ENCODE measurements at regions not wholly inside any gene's neighbourhood (a gene's known extent, or its start where the extent isn't known, plus 50 kb on each side); places are given as distances from the start of the nearest gene placed in this dataset.
"Not testable (repeated sequence)": the region's sequence is repeated elsewhere in the genome, so short reads cannot be mapped to it uniquely, and the experiment has no call there.

DNA sequence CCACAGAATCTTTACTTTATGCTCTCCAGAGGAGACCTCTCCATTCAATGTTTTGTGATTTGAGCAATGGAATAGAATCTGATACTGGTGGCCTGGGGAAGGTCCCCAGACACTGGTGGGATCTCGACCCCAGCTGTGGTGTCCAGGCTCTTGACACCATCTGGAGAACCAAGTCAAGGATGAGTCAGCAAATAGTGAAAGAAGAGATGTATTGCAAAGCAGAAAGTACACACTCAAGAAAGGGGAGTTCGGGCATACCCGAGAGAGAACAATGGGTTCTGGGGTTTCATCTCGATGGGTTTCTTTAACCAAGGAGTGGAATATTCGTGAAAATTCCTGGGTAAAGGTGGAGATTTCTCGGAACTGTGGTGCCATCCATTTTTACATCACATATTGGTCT, 146.3 kb upstream of the NOTCH2NLA start:
- DNase-seq (ENCODE audit: low read depth in 2 of 3, low spot score in 1 of 3): not testable (repeated sequence)

- peak; percentile 35 to 48 (median 39) for DNase-seq (ENCODE audit: low read depth in 2 of 3, low spot score in 1 of 3)
Measured at GRCh38 chr1:146369940-146370339, 141.1 kb upstream of the NOTCH2NLA start.

- DNase-seq (ENCODE audit: low read depth in 2 of 3, low spot score in 1 of 3): not testable (repeated sequence)
Measured at GRCh38 chr1:146355373-146355772, 126.6 kb upstream of the NOTCH2NLA start.

DNA sequence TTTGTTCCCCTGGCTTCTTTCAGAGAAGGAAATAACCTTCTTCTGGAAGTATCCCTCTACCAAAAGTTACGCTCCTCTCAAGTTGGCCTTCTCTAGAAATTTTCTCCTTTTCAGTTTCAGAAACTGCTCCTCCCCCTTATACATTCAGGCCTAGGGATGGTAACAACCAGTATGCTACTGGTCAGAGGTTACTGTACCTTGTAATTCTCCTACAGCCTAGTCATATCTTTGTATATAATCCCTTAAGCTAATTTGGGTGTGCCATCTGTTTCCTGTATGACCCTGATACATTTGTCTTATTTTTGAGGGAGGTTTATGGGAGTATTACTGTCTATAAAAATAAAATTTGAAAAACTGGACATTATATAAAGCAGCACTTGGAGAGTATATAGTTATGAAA, 98.0 kb upstream of the NOTCH2NLA start:
- DNase-seq (ENCODE audit: low read depth in 2 of 3, low spot score in 1 of 3): not testable (repeated sequence)

DNA sequence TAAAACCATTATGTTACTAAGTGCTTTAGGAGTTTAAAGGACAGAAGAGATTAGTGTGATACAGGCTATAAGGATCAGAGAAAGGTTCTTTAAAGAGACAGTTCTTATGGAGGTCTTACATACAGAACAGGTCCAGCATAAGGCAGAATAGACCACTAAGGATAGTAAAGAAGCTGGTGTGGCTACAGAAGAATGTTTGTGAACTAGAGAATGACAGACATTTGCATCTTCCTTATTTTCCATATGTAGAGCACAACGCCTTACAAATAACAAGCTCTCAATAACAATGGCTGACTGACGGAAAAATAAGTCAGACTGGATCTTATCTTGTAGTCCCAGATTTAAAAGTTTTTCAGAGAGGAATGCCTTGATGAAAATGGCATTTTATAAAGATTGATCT, 95.6 kb upstream of the NOTCH2NLA start:
- DNase-seq (ENCODE audit: low read depth in 2 of 3, low spot score in 1 of 3): not testable (repeated sequence)

- not testable (repeated sequence) for DNase-seq (ENCODE audit: low read depth in 2 of 3, low spot score in 1 of 3)
Measured at GRCh38 chr1:146323302-146323701, 94.5 kb upstream of the NOTCH2NLA start.

DNA sequence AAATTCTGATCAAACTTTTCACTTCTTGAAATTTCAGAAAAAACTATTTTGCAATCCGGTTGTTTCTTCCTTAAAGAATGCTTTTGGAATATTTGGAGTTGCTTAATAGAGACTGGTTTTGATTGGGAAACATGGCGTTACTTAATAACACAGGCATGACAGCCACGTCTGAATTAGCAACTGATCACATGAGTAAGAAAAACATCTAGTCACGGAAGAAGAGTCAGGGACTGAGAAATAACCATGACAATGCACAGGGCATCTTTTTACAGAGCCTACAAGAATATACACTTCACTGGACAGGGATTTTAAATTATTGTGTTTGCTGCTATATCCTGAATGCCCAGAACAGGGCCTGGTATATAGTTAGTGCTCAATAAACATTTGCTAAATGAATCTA, 94.1 kb upstream of the NOTCH2NLA start:
- not testable (repeated sequence) for DNase-seq (ENCODE audit: low read depth in 2 of 3, low spot score in 1 of 3)

GRCh38 chr1:146318715-146319114, 89.9 kb upstream of the NOTCH2NLA start:
- DNase-seq (ENCODE audit: low read depth in 2 of 3, low spot score in 1 of 3): not testable (repeated sequence)

DNA sequence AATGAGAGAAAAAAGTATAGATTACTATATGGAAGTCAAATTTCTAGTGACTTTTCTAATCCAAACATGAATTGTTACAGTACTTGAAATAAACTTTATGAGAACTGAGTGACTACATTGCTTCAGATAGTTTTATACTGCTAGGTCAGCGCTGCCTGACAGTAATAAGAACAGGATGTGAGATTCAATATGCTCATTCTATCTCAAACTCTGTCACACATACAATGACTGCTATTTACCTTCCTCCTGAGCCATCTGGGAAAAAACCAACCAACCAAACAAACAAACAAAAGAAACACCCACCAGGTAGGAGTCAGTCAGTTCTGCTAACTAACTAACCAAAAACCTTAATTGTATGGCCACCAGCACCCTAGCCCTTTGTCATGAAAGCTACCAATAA, 89.0 kb upstream of the NOTCH2NLA start:
- not testable (repeated sequence) for DNase-seq (ENCODE audit: low read depth in 2 of 3, low spot score in 1 of 3)

GRCh38 chr1:146314449-146315246, 85.8 kb upstream of the NOTCH2NLA start:
- not testable (repeated sequence) for DNase-seq (ENCODE audit: low read depth in 2 of 3, low spot score in 1 of 3)

DNA sequence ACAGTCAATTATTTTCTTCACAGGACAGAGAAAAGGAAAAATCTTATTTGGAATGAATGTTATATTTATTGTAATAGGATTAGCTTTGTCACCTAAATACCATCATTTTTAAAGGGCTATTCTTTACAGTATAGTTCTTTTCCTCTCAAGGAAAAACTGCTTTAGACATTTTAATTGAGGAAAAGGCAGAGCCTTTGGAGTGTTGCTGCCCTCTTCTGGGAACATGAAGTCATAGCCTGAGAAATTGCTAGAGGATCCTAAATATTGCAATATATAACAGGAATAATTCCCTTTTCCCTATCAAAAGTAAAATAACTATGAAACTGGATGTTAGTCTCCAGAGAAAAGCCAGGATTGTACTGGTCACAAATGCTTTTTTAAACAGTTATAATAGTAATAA, 81.8 kb upstream of the NOTCH2NLA start:
- DNase-seq (ENCODE audit: low read depth in 2 of 3, low spot score in 1 of 3): not testable (repeated sequence)

- DNase-seq (ENCODE audit: low read depth in 2 of 3, low spot score in 1 of 3): not testable (repeated sequence)
Measured at GRCh38 chr1:146309427-146309826, 80.6 kb upstream of the NOTCH2NLA start.

DNA sequence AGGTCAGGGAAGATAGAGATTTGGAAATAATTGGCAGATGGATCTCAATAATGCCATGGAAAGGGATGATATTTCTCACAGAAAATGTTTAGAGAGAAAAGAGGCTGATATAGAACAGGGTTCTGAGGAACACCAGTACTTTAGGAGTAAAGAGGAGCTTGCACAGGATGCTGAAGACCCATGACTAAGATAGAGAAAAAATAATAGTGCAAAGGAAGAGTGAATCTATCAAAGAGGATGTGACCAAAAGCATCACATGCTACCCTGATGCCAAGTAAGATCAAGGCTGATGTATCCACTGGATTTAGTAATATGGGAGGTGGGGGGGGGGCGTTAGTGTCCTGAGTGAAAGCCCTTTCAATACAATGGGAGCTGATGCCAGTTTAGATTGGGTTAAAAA, 80.1 kb upstream of the NOTCH2NLA start:
- peak in 1 of 3 donors; percentile 0 for DNase-seq (ENCODE audit: low read depth in 2 of 3, low spot score in 1 of 3)

- DNase-seq (ENCODE audit: low read depth in 2 of 3, low spot score in 1 of 3): not testable (repeated sequence)
Measured at GRCh38 chr1:146308152-146308551, 79.3 kb upstream of the NOTCH2NLA start.

DNA sequence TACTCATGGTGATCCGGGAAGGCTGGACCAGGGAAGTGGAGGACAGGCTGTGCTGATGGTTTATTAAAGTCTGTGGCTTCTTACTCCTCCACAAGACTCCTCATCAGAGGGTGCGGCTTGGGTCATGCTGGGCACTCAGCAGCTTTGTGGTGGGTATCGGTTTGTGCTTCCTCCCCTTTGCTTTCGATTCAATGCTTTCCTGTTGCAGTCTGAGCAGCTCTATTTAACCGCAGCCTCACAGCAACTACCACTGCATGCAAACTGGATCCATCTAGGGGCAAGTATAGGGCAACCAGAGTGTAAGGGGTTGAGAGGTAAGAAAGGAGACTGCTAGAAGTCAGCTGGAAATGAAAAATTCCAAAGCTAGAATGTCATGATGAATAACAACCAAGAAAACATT, 78.8 kb upstream of the NOTCH2NLA start:
- not testable (repeated sequence) for DNase-seq (ENCODE audit: low read depth in 2 of 3, low spot score in 1 of 3)

DNA sequence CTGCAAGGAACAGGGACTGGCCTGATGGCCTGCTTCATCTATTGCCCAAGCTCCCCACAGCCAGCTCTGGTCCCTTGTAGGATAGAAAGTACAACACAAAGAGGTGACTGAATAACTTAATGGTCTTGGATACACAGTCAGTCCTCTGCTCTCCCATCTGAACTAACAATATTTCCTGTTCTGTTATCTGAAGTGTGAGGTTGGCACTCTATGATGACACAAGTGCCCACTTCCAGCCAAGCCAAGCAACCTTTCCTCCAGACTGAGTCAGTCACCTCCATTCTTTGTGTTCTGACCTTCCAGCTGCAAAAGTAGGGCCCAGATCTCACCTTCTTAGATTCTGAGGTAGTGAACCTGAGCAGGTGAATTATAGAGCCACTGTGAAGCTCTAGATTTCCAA, 77.8 kb upstream of the NOTCH2NLA start:
- DNase-seq (ENCODE audit: low read depth in 2 of 3, low spot score in 1 of 3): not testable (repeated sequence)

- DNase-seq (ENCODE audit: low read depth in 2 of 3, low spot score in 1 of 3): not testable (repeated sequence)
Measured at GRCh38 chr1:146305442-146305841, 76.6 kb upstream of the NOTCH2NLA start.

DNA sequence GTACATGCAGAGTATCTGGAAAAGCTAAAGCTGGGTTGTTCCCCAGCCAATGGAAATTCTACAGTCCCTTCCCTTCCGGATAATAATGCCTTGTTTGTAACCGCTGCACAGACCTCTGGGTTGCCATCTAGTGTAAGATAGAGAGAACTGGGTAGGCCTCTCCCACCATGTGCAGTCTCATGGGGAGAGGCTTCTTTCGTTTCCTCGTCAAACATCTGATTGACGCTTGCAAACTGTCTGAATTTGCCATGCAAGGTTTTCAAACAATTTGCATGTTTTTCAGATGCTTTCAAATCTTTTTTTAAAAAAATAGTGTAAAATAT, 69.7 kb upstream of the NOTCH2NLA start:
- DNase-seq (ENCODE audit: low read depth in 2 of 3, low spot score in 1 of 3): not testable (repeated sequence)

DNA sequence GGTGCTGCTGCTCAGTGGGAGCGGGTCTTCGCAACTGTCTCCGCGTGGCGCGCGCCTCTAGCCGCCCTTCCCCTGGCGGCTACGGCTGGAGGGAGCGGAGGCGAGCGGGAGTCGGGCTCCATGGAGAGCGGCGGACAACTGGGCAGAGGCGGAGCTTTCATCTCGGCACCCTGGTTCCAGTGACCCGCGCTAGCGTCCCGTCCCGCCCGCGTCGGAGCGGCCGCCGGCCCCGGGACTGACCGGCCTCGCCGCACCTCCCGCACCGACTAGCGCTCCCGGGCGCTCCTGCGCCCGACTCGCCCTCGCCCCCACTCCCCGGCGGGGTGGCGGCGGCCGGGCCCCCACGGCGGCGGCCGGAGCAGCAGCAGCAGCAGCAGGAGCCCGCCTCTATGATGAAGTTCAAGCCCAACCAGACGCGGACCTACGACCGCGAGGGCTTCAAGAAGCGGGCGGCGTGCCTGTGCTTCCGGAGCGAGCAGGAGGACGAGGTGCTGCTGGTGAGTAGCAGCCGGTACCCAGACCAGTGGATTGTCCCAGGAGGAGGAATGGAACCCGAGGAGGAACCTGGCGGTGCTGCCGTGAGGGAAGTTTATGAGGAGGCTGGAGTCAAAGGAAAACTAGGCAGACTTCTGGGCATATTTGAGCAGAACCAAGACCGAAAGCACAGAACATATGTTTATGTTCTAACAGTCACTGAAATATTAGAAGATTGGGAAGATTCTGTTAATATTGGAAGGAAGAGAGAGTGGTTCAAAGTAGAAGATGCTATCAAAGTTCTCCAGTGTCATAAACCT, 69.2 kb upstream of the NOTCH2NLA start:
- DNase-seq (ENCODE audit: low read depth in 2 of 3, low spot score in 1 of 3): not testable (repeated sequence)

DNA sequence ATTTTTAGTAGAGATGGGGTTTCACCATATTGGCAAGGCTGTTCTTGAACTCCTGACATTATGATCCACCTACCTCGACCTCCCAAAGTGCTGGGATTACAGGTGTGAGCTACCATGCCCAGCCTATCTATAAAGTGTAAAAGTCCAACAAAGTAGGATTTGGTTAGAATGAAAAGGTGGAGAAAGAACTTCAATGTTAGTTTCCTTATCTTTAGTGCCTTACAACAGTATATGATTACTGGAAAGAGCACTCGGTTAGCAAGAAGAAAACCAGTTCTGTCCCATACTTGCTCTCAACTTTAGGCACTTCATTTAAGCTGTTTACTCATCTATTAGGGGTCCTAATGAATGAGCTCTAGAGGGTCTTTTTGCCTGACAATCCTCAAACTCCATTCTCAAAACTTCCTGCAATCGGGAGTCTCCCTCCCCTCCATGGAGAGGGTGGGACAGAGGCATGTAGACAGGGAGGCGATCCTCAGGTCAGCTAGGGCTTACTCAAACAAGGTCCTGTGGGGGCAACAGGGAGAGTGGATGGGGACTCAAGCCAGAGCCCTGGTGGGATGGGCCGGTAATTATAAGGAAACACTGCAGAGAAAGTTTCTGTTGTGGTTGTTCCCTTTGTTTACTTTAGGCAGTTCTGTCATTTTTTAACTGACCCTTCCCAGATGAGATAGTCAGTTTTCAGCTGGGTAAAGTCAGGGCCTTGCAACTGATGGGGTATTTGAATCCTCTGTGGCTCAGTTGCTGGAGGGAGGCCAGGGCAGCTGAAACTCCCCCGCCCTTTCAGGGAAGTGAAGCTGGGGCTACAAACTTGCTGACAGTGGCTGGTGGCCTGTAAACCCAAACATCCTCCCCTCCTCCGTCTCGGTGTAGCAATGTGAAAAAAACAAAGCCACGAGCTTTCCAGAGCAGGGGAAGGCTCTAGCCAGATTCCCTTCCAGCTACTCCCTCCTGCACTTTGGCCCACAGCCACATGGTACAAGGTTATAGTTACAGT, 64.4 kb upstream of the NOTCH2NLA start:
- not testable (repeated sequence) for DNase-seq (ENCODE audit: low read depth in 2 of 3, low spot score in 1 of 3)

- not testable (repeated sequence) for DNase-seq (ENCODE audit: low read depth in 2 of 3, low spot score in 1 of 3)
Measured at GRCh38 chr1:146292424-146292823, 63.6 kb upstream of the NOTCH2NLA start.
